ENCODE measurements at regions not wholly inside any gene's neighbourhood (a gene's known extent, or its start where the extent isn't known, plus 50 kb on each side); places are given as distances from the start of the nearest gene placed in this dataset.

GRCh38 chr9:106438928-106439327 is 424.0 kb upstream of the ZNF462 start:
- TF ChIP-seq CTCF (IDR thresholded peaks at IDR 0.05; ENCODE audit: low read depth, low read length) (no peak), POLR2A (IDR thresholded peaks at IDR 0.05; ENCODE audit: extremely low read depth, insufficient read length) (no peak)

All from NB4 (cell line).